Activated CD8-positive, alpha-beta T cell treated with anti-CD3 and anti-CD28 coated beads for 36 hours (primary cell): ENCODE measurements at regions not wholly inside any gene's neighbourhood (a gene's known extent, or its start where the extent isn't known, plus 50 kb on each side); places are given as distances from the start of the nearest gene placed in this dataset.

Experiments
- ATAC-seq: fragments of 200-7000 bp; cut with Tn5 transposase; one replicate; pipeline ENCODE4 v1.10.0; 2021; ENCODE audit warnings: mild to moderate bottlenecking, moderate library complexity
- CTCF ChIA-PET: fragments of 350-600 bp; sonication (Branson Sonifier 250); formaldehyde crosslinking; loops from one replicate; lab custom pipeline; 2021; ENCODE audit warnings: antibody characterized with exemption; lab: Charles Lee
- POLR2A ChIA-PET: fragments of 350-600 bp; sonication (Branson Sonifier 250); formaldehyde crosslinking; loops from one replicate; lab custom pipeline; 2021; ENCODE audit warnings: antibody characterized with exemption; lab: Charles Lee
- DNase-seq: peaks from one replicate; pipeline ENCODE4 v3.0.0-alpha.2; 2020
- H3K27ac Mint-ChIP-seq: one replicate; pipeline ENCODE4 v1.8.0; 2021; ENCODE audit warnings: mild to moderate bottlenecking, mixed read lengths
- H3K27me3 Mint-ChIP-seq: one replicate; pipeline ENCODE4 v1.8.0; 2021; ENCODE audit warnings: mixed read lengths
- H3K36me3 Mint-ChIP-seq: one replicate; pipeline ENCODE4 v1.8.0; 2021; ENCODE audit warnings: low read depth, mixed read lengths
- H3K4me1 Mint-ChIP-seq: one replicate; pipeline ENCODE4 v1.8.0; 2021; ENCODE audit warnings: low read depth, mixed read lengths
- H3K4me3 Mint-ChIP-seq: one replicate; pipeline ENCODE4 v1.8.0; 2021; ENCODE audit warnings: mild to moderate bottlenecking, moderate library complexity, mixed read lengths
- H3K9me3 Mint-ChIP-seq: one replicate; pipeline ENCODE4 v1.8.0; 2021; ENCODE audit warnings: mixed read lengths
- intact Hi-C: fragments of 100-400 bp; cut with micrococcal nuclease; formaldehyde crosslinking; loops from one replicate; pipeline ENCODE4 v1.10.0; 2022
- TF ChIP-seq, protein P1 (sequence below): fragments of 200-600 bp; IDR thresholded peaks from one replicate; pipeline ENCODE4 v1.8.0; 2022; ENCODE audit warnings: antibody characterized with exemption, mild to moderate bottlenecking

DNA sequence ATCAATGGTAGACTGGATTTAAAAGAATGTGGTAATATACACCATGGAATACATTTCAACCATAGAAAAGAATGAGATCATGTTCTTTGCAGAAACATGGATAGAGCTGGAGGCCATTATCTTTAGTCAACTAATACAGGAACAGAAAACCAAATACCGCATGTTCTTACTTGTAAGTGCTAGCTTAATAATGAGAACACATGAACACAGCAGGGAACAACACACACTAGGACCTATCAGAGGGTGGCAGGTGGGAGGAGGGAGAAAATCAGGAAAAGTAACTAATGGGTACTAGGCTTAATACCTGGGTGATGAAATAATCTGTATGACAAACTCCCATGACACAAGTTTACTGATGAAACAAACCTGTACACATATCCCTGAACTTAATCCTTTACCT, 1435.2 kb downstream of the REEP3 start:
- Mint-ChIP-seq H3K4me1 (no peaks in the 10 kb centered on the region), H3K27ac (no peak overlapping the region), H3K4me3 (no peak overlapping the region), H3K9me3 (peaks cover 7% of the 10 kb centered on the region), H3K27me3 (no peaks in the 10 kb centered on the region), H3K36me3 (no peaks in the 10 kb centered on the region)
- DNase-seq (no peak), ATAC-seq (no peak)
- POLR2A ChIA-PET = no interaction called here
- intact Hi-C loops = no loop called here
- TF ChIP-seq, protein P1, sequence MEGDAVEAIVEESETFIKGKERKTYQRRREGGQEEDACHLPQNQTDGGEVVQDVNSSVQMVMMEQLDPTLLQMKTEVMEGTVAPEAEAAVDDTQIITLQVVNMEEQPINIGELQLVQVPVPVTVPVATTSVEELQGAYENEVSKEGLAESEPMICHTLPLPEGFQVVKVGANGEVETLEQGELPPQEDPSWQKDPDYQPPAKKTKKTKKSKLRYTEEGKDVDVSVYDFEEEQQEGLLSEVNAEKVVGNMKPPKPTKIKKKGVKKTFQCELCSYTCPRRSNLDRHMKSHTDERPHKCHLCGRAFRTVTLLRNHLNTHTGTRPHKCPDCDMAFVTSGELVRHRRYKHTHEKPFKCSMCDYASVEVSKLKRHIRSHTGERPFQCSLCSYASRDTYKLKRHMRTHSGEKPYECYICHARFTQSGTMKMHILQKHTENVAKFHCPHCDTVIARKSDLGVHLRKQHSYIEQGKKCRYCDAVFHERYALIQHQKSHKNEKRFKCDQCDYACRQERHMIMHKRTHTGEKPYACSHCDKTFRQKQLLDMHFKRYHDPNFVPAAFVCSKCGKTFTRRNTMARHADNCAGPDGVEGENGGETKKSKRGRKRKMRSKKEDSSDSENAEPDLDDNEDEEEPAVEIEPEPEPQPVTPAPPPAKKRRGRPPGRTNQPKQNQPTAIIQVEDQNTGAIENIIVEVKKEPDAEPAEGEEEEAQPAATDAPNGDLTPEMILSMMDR = no peak
- CTCF ChIA-PET = no interaction called here

DNA sequence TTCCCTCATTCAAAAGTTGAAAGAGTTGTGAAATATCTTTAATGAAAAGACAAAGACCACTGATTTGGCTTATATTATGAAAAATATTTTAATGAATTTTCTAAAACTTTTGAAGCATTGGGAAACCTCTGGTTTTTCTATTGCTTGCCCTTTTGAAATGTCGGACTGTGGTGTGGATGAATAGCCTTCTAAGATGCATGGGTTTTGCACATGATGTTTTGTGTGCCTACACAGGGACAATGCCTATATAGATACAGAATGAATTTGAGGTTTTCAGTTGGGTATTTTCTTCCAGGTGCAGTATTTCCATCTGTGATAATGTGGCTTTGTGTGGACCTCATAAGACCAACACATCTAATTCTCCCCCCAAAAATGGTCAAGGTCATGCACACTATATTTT, 1437.9 kb downstream of the REEP3 start:
- ChIA-PET CTCF (no interaction called here), POLR2A (no interaction called here)
- H3K36me3 Mint-ChIP-seq = no peaks in the 10 kb centered on the region
- H3K27me3 Mint-ChIP-seq = no peaks in the 10 kb centered on the region
- no peak overlapping the region for H3K27ac Mint-ChIP-seq
- TF ChIP-seq, protein P1 = no peak
- intact Hi-C loops = no loop called here
- ATAC-seq = no peak
- DNase-seq = no peak
- H3K4me1 Mint-ChIP-seq = no peaks in the 10 kb centered on the region
- no peak overlapping the region for H3K4me3 Mint-ChIP-seq
- H3K9me3 Mint-ChIP-seq = peaks cover 5% of the 10 kb centered on the region

DNA sequence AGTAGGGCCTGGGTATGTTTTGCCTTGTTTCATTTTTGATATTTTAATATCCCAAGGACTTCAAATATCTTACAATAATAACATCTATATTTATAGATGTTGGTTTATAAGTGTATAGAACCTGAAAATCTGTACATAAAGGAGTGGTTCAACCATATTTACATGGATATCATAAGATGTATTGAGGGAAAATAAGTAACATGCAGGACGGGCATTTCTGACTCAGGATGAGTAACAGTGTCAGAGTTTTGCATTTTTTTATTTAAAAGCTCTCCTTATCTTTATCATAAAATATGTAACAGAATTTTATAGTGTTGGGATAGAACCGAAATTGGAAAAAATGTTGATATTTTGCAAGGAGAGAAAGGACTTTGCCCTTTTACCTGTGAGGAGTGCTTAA, 1438.7 kb downstream of the REEP3 start:
- ChIA-PET POLR2A (no interaction called here), CTCF (no interaction called here)
- DNase-seq (no peak), ATAC-seq (no peak)
- TF ChIP-seq, protein P1 = no peak
- H3K4me1 Mint-ChIP-seq = no peaks in the 10 kb centered on the region
- H3K4me3 Mint-ChIP-seq = no peak overlapping the region
- no peak overlapping the region for H3K27ac Mint-ChIP-seq
- intact Hi-C loops = no loop called here
- H3K9me3 Mint-ChIP-seq = peaks cover 5% of the 10 kb centered on the region
- no peaks in the 10 kb centered on the region for H3K27me3 Mint-ChIP-seq
- H3K36me3 Mint-ChIP-seq = no peaks in the 10 kb centered on the region

DNA sequence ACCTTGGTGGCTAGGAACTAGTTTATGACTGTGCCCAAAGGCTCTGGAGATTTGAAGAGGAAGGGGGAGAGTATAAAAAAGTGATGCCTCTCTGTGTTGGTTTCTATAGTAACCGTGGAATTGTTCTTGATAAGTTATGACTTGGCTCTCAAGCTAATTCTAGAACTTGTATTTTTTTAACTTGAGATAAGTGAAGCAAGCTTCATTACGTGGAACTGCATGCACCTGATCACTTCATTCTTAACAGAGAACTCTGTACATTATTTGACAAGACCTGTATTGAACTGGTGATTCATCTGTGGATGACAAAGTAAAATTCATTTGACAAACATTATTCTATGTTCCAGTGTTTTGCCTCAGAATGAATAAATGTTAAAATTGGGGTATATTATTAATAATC, 1452.2 kb downstream of the REEP3 start:
- ChIA-PET CTCF (no interaction called here), POLR2A (no interaction called here)
- H3K27ac Mint-ChIP-seq = no peak overlapping the region
- no peaks in the 10 kb centered on the region for H3K36me3 Mint-ChIP-seq
- TF ChIP-seq, protein P1 = no peak
- H3K9me3 Mint-ChIP-seq = peaks cover 4% of the 10 kb centered on the region
- intact Hi-C loops = no loop called here
- H3K4me1 Mint-ChIP-seq = no peaks in the 10 kb centered on the region
- no peak for ATAC-seq
- no peak for DNase-seq
- no peak overlapping the region for H3K4me3 Mint-ChIP-seq
- H3K27me3 Mint-ChIP-seq = no peaks in the 10 kb centered on the region

DNA sequence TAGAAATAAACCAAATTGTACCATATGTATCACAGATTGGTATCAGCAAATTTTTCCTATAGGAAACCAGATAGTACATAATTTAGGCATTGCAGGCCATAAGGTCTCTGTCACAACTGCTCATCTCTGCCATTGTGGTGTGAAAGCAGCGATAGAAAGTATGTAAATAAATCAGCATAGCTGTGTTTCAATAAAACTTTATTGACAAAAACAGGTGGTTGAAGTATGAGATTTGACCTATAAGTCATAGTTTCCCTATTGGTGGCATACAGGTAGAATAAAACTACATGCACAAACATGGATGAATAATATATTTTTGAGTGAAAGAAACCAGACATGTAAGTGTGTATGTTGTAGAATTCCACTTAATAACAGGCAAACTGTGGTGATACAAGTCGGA, 1454.9 kb downstream of the REEP3 start:
- Mint-ChIP-seq H3K36me3 (no peaks in the 10 kb centered on the region), H3K9me3 (peaks cover 6% of the 10 kb centered on the region), H3K27ac (no peak overlapping the region), H3K4me1 (no peaks in the 10 kb centered on the region), H3K4me3 (no peak overlapping the region), H3K27me3 (no peaks in the 10 kb centered on the region)
- ATAC-seq (no peak), DNase-seq (no peak)
- intact Hi-C loops = no loop called here
- TF ChIP-seq, protein P1 = no peak
- POLR2A ChIA-PET = no interaction called here
- CTCF ChIA-PET = interaction anchor here (0.7 kb wide), 1 partner anchor 15 kb away, joined by 4 read pairs; no protein-coding TSS in a partner anchor
